ENCODE measurements at regions not wholly inside any gene's neighbourhood (a gene's known extent, or its start where the extent isn't known, plus 50 kb on each side); places are given as distances from the start of the nearest gene placed in this dataset.

DNA sequence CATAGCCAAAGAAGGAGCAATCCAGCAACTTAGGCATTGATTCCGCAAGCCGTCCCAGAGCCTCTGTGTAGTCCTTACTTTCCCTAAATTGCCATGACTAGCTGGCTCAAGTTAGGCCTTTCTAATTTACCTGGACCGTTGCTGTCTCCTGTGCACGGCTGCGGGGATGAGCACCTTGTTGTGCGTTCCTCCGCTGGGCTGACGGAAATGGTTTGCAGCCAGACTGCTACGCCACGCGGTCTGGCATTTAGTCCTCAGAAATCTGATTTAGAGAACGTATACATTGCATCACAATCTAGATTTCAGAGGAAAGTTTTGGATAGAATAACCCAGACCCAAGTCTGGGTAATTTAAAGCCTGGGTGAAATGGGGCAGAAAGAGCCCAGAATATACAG, 133.2 kb upstream of the ARHGAP5 start:
- POLR2A ChIA-PET, result no interaction called here
- intact Hi-C loops (cut with micrococcal nuclease) (loop anchor here (5.0 kb wide), 1 partner anchor 68 kb away; no protein-coding TSS in a partner anchor), in situ Hi-C loops (cut with MboI) (no loop called here)
- Histone ChIP-seq H3K4me1 (replicated peaks in 1 of 2; ENCODE audit: control insufficient read depth in 2 of 2, insufficient read depth in 2 of 2, low read length in 2 of 2) (peaks cover 0 to 14% of the 10 kb centered on the region in 2 experiments; a peak in 3 of 5 replicates), H3K79me2 (ENCODE audit: control insufficient read depth, insufficient read depth, low read length) (no peaks in the 10 kb centered on the region), H3K36me3 (ENCODE audit: control insufficient read depth, insufficient read depth, low read length) (no peaks in the 10 kb centered on the region), H3K4me3 (no peak overlapping the region), H4K20me1 (replicated peaks; ENCODE audit: control insufficient read depth, insufficient read depth, low read length) (no peaks in the 10 kb centered on the region), H3K27me3 (ENCODE audit: control insufficient read depth in 2 of 2, insufficient read depth in 2 of 2, low read length in 2 of 2) (no peaks in the 10 kb centered on the region), H3K9me1 (ENCODE audit: control insufficient read depth, insufficient read depth, low read length) (no peaks in the 10 kb centered on the region), H3K9me3 (replicated peaks; ENCODE audit: control insufficient read depth, insufficient read depth, low read depth, low read length) (no peaks in the 10 kb centered on the region), H2AFZ (ENCODE audit: low read depth, low read length) (no peak overlapping the region), H3K4me2 (ENCODE audit: insufficient read depth, low read length) (no peak overlapping the region), H3K27ac (ENCODE audit: extremely low read depth, low read depth, low read length) (no peak overlapping the region), H3K9ac (ENCODE audit: insufficient read depth in 1 of 2, low read depth in 2 of 2, low read length in 2 of 2) (no peak overlapping the region)
- no peak for DNase-seq (ENCODE audit: extremely low read depth in 1 of 4, low spot score in 3 of 4)
- CTCF ChIA-PET (ENCODE audit: low intra/inter-chr PET ratio), result no interaction called here
- 73% methylated on average over 11 of the region's 12 CpGs for WGBS (ENCODE audit: insufficient coverage, low coverage, missing lambda C conversion rate)
- TF ChIP-seq SP1 (CRISPR knock-in tag; IDR thresholded peaks at IDR 0.05), result no peak
- TF ChIP-seq, protein P1, sequence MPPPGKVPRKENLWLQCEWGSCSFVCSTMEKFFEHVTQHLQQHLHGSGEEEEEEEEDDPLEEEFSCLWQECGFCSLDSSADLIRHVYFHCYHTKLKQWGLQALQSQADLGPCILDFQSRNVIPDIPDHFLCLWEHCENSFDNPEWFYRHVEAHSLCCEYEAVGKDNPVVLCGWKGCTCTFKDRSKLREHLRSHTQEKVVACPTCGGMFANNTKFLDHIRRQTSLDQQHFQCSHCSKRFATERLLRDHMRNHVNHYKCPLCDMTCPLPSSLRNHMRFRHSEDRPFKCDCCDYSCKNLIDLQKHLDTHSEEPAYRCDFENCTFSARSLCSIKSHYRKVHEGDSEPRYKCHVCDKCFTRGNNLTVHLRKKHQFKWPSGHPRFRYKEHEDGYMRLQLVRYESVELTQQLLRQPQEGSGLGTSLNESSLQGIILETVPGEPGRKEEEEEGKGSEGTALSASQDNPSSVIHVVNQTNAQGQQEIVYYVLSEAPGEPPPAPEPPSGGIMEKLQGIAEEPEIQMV (tag; conservative IDR thresholded peaks at IDR 0.05; ENCODE audit: low read depth), result no peak
- TF ChIP-seq PHB (CRISPR knock-in tag; IDR thresholded peaks at IDR 0.05), result no peak
- no peak for TF ChIP-seq MEF2A (IDR thresholded peaks at IDR 0.05; ENCODE audit: control insufficient read depth, low read depth, low read length)
- no peak for TF ChIP-seq PHB2 (IDR thresholded peaks at IDR 0.05; ENCODE audit: low read depth)
- TF ChIP-seq TAL1 (IDR thresholded peaks at IDR 0.05), result no peak
- no peak for TF ChIP-seq MEIS2 (IDR thresholded peaks at IDR 0.05; ENCODE audit: partially characterized antibody)
- TF ChIP-seq KLF10 (CRISPR knock-in tag; IDR thresholded peaks at IDR 0.05), result no peak
- no peak for TF ChIP-seq FOXJ3 (CRISPR knock-in tag; IDR thresholded peaks at IDR 0.05)
- TF ChIP-seq ZSCAN29 (IDR thresholded peaks at IDR 0.05), result no peak
- no peak for TF ChIP-seq ZNF561 (CRISPR knock-in tag; conservative IDR thresholded peaks at IDR 0.05)
- TF ChIP-seq, protein P2, sequence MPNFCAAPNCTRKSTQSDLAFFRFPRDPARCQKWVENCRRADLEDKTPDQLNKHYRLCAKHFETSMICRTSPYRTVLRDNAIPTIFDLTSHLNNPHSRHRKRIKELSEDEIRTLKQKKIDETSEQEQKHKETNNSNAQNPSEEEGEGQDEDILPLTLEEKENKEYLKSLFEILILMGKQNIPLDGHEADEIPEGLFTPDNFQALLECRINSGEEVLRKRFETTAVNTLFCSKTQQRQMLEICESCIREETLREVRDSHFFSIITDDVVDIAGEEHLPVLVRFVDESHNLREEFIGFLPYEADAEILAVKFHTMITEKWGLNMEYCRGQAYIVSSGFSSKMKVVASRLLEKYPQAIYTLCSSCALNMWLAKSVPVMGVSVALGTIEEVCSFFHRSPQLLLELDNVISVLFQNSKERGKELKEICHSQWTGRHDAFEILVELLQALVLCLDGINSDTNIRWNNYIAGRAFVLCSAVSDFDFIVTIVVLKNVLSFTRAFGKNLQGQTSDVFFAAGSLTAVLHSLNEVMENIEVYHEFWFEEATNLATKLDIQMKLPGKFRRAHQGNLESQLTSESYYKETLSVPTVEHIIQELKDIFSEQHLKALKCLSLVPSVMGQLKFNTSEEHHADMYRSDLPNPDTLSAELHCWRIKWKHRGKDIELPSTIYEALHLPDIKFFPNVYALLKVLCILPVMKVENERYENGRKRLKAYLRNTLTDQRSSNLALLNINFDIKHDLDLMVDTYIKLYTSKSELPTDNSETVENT (CRISPR knock-in tag; IDR thresholded peaks at IDR 0.05), result no peak
- no peak for TF ChIP-seq ZNF57 (CRISPR knock-in tag; IDR thresholded peaks at IDR 0.05)
- no peak for TF ChIP-seq ZNF354B (CRISPR knock-in tag; IDR thresholded peaks at IDR 0.05)
- TF ChIP-seq HIVEP1 (CRISPR knock-in tag; IDR thresholded peaks at IDR 0.05), result no peak
- TF ChIP-seq, protein P3, sequence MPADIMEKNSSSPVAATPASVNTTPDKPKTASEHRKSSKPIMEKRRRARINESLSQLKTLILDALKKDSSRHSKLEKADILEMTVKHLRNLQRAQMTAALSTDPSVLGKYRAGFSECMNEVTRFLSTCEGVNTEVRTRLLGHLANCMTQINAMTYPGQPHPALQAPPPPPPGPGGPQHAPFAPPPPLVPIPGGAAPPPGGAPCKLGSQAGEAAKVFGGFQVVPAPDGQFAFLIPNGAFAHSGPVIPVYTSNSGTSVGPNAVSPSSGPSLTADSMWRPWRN (IDR thresholded peaks at IDR 0.05; ENCODE audit: low read depth), result no peak
- TF ChIP-seq SAP30 (IDR thresholded peaks at IDR 0.05; ENCODE audit: borderline replicate concordance, insufficient read depth, low read depth, low read length, poor library complexity, severe bottlenecking), result no peak
- no peak for TF ChIP-seq ARID1B (IDR thresholded peaks at IDR 0.05)
- TF ChIP-seq, protein P4, sequence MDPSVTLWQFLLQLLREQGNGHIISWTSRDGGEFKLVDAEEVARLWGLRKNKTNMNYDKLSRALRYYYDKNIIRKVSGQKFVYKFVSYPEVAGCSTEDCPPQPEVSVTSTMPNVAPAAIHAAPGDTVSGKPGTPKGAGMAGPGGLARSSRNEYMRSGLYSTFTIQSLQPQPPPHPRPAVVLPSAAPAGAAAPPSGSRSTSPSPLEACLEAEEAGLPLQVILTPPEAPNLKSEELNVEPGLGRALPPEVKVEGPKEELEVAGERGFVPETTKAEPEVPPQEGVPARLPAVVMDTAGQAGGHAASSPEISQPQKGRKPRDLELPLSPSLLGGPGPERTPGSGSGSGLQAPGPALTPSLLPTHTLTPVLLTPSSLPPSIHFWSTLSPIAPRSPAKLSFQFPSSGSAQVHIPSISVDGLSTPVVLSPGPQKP (CRISPR knock-in tag; IDR thresholded peaks at IDR 0.05), result no peak
- no peak for TF ChIP-seq ZNF184 (CRISPR knock-in tag; IDR thresholded peaks at IDR 0.05)
- ATAC-seq, result no peak
- FAIRE-seq, result no peak
- no TSS peak for BruUV-seq (replicated peaks)
